Neural progenitor cell (in vitro differentiated cells): ENCODE measurements at regions not wholly inside any gene's neighbourhood (a gene's known extent, or its start where the extent isn't known, plus 50 kb on each side); places are given as distances from the start of the nearest gene placed in this dataset.

Experiments used
- EZH2 ChIP-seq: fragments of 200-600 bp; sonication (generic); IDR thresholded peaks from 2 replicates; pipeline ENCODE4 v1.6.1; 2017; ENCODE audit warnings: antibody characterized with exemption, mild to moderate bottlenecking, moderate library complexity
- TF ChIP-seq, protein P1 (sequence below): fragments of 200-600 bp; sonication (generic); IDR thresholded peaks from 2 replicates; pipeline ENCODE4 v1.5.1; 2017; ENCODE audit warnings: antibody characterized with exemption, mild to moderate bottlenecking

DNA sequence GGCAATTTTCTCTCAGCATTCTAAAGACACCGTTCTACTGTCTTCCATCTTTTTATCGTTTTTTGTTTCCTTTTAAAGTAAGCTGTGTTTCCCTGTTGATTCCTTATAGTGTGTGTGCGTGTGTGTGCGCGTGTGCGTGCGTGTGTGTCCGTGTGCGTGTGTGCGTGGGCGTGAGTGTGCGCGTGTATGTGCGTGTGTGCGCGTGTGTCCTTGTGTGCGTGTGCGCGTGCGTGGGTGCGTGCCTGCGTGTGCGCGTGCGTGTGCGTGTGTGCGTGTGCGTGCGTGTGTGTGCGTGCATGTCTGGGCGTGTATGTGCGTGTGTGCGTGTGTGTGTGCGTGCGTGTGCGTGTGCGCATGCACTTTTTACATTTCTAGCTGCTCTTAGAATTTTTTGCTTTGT, 1033.7 kb downstream of the BRD1 start:
- TF ChIP-seq, protein P1, sequence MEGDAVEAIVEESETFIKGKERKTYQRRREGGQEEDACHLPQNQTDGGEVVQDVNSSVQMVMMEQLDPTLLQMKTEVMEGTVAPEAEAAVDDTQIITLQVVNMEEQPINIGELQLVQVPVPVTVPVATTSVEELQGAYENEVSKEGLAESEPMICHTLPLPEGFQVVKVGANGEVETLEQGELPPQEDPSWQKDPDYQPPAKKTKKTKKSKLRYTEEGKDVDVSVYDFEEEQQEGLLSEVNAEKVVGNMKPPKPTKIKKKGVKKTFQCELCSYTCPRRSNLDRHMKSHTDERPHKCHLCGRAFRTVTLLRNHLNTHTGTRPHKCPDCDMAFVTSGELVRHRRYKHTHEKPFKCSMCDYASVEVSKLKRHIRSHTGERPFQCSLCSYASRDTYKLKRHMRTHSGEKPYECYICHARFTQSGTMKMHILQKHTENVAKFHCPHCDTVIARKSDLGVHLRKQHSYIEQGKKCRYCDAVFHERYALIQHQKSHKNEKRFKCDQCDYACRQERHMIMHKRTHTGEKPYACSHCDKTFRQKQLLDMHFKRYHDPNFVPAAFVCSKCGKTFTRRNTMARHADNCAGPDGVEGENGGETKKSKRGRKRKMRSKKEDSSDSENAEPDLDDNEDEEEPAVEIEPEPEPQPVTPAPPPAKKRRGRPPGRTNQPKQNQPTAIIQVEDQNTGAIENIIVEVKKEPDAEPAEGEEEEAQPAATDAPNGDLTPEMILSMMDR, result no peak
- TF ChIP-seq EZH2, result no peak
